ENCODE measurements at regions not wholly inside any gene's neighbourhood (a gene's known extent, or its start where the extent isn't known, plus 50 kb on each side); places are given as distances from the start of the nearest gene placed in this dataset.

- TF ChIP-seq E2F1 (CRISPR knock-in tag; IDR thresholded peaks at IDR 0.05) (no peak), ZNF10 (CRISPR knock-in tag; IDR thresholded peaks at IDR 0.05; ENCODE audit: borderline replicate concordance, low read depth) (no peak)
Observed at GRCh38 chr5:123929055-123929474, 417.1 kb downstream of the CSNK1G3 start (continued).

GRCh38 chr5:123928401-123928800, 416.4 kb downstream of the CSNK1G3 start:
- H4K20me1 ChIP-seq (ENCODE audit: insufficient read depth, low read length), result no peaks in the 10 kb centered on the region
- DNase-seq (ENCODE audit: low spot score) (no peak), FAIRE-seq (no peak), ATAC-seq (no peak)
- H3K4me1 ChIP-seq (ENCODE audit: insufficient read depth, low read length), result no peaks in the 10 kb centered on the region
- H3K79me2 ChIP-seq (ENCODE audit: insufficient read depth, low read length), result no peaks in the 10 kb centered on the region
- no peak overlapping the region for H3K4me2 ChIP-seq (ENCODE audit: low read depth, low read length)
- in situ Hi-C loops (cut with HindIII; ENCODE audit: extremely low pct_ligation_motif_present, low pct_unique_long_range_greater_than_20kb), result no loop called here
- TF ChIP-seq SCMH1 (CRISPR knock-in tag; IDR thresholded peaks at IDR 0.05; ENCODE audit: borderline replicate concordance), result no peak
- TF ChIP-seq HHEX (CRISPR knock-in tag; IDR thresholded peaks at IDR 0.05), result no peak
- TF ChIP-seq AKAP8 (CRISPR knock-in tag; IDR thresholded peaks at IDR 0.05), result no peak
- no peak for TF ChIP-seq GMEB1 (CRISPR knock-in tag; IDR thresholded peaks at IDR 0.05; ENCODE audit: borderline replicate concordance)
- no peak for TF ChIP-seq MTF2 (CRISPR knock-in tag; IDR thresholded peaks at IDR 0.05; ENCODE audit: borderline replicate concordance)
- TF ChIP-seq, protein P1, sequence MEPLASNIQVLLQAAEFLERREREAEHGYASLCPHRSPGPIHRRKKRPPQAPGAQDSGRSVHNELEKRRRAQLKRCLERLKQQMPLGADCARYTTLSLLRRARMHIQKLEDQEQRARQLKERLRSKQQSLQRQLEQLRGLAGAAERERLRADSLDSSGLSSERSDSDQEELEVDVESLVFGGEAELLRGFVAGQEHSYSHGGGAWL (CRISPR knock-in tag; IDR thresholded peaks at IDR 0.05), result no peak
- no peak for TF ChIP-seq JUN (CRISPR knock-in tag; IDR thresholded peaks at IDR 0.05)
- no peak for TF ChIP-seq NFKB2 (CRISPR knock-in tag; IDR thresholded peaks at IDR 0.05; ENCODE audit: borderline replicate concordance)
- TF ChIP-seq ZNF260 (CRISPR knock-in tag; IDR thresholded peaks at IDR 0.05; ENCODE audit: borderline replicate concordance, low read depth), result no peak
- TF ChIP-seq SMC3 (IDR thresholded peaks at IDR 0.05; ENCODE audit: low read length), result no peak
- no peak for TF ChIP-seq KLF6 (CRISPR knock-in tag; IDR thresholded peaks at IDR 0.05)
- no peak for TF ChIP-seq ZNF652 (CRISPR knock-in tag; IDR thresholded peaks at IDR 0.05; ENCODE audit: borderline replicate concordance, low read depth)
- TF ChIP-seq ZNF619 (CRISPR knock-in tag; IDR thresholded peaks at IDR 0.05), result no peak
- TF ChIP-seq ZNF7 (CRISPR knock-in tag; IDR thresholded peaks at IDR 0.05), result no peak
- WGBS (ENCODE audit: low lambda C conversion rate), result 58% methylated on average over 2 of the region's 2 CpGs
- H3K4me3 ChIP-seq (replicated peaks in 1 of 3; ENCODE audit: insufficient read depth in 1 of 3, low read depth in 2 of 3, low read length in 3 of 3), result no peak overlapping the region
- no peak overlapping the region for H3K27ac ChIP-seq (ENCODE audit: extremely low read length, insufficient read depth, low read length)
- no peak overlapping the region for H2AFZ ChIP-seq (ENCODE audit: low read length)
- no peaks in the 10 kb centered on the region for H3K27me3 ChIP-seq (ENCODE audit: control insufficient read depth in 1 of 2, insufficient read depth in 2 of 2, low read length in 2 of 2)
- no peak overlapping the region for H3K9ac ChIP-seq (ENCODE audit: insufficient read depth, low read depth, low read length)
- intact Hi-C loops (cut with micrococcal nuclease; ENCODE audit: unreplicated experiment), result no loop called here
- H3K9me3 ChIP-seq (ENCODE audit: low read length), result no peaks in the 10 kb centered on the region
- no peaks in the 10 kb centered on the region for H3K36me3 ChIP-seq (replicated peaks in 1 of 2; ENCODE audit: control insufficient read depth in 1 of 2, insufficient read depth in 2 of 2, low read length in 2 of 2)
- BruUV-seq (replicated peaks), result no TSS peak
- CTCF ChIA-PET (ENCODE audit: low intra/inter-chr PET ratio, low total read pairs), result no interaction called here
- POLR2A ChIA-PET, result no interaction called here
